Transverse colon (tissue), 4 donors: ENCODE measurements at regions not wholly inside any gene's neighbourhood (a gene's known extent, or its start where the extent isn't known, plus 50 kb on each side); places are given as distances from the start of the nearest gene placed in this dataset.
A peak's percentile ranks its signal among the peaks of the same experiment; 100 is the strongest.

ENCODE experiments used
- CTCF ChIP-seq, 5 experiments: fragments of 200-600 bp in 3 of 5; fragments of 450-650 bp in 2 of 5; sonication (generic) in 3 of 5; IDR thresholded peaks; 1 replicate in 2 of 5; 2 replicates in 3 of 5; pipeline ENCODE4 v1.5.1; 2016 to 2017; ENCODE audit warnings: antibody characterized with exemption in 5 of 5, inconsistent platforms in 3 of 5, mild to moderate bottlenecking in 2 of 5, moderate library complexity in 1 of 5
- POLR2A ChIP-seq: fragments of 450-650 bp; IDR thresholded peaks from one replicate; pipeline ENCODE4 v1.6.1; 2016; ENCODE audit warnings: antibody characterized with exemption, mild to moderate bottlenecking, moderate library complexity
- POLR2AphosphoS5 ChIP-seq, 3 donors: sonication (generic); formaldehyde crosslinking; IDR thresholded peaks; one replicate each; pipeline ENCODE4 v1.6.1; 2016; ENCODE audit warnings: antibody characterized with exemption in 3 of 3

DNA sequence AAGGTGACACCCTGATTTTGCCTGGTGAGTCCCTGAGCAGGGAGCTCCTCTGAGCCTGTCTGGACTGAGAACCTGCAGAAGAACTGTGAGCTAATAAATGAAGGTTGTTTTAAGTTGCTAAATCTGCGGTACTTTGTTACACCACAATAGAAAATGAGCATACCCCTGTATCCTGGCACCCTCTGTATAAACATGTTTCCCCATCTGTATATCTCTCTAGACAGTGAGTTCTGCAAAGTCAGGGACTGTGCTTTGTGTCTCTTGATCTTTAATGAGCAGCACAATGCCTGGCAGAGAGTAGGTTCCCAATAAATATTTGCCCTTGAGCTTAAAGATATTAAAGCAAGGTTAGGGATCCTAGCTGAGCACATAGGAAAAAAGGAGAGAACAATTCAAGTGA, 228.8 kb downstream of the OMA1 start:
- TF ChIP-seq POLR2AphosphoS5 (IDR thresholded peaks at IDR 0.05): peak in 1 of 3 donors; percentile 30
- no peak for TF ChIP-seq POLR2A
- no peak for TF ChIP-seq CTCF (IDR thresholded peaks at IDR 0.05)
